ENCODE measurements at regions not wholly inside any gene's neighbourhood (a gene's known extent, or its start where the extent isn't known, plus 50 kb on each side); places are given as distances from the start of the nearest gene placed in this dataset.
A peak's percentile ranks its signal among the peaks of the same experiment; 100 is the strongest.
"Not testable (repeated sequence)": the region's sequence is repeated elsewhere in the genome, so short reads cannot be mapped to it uniquely, and the experiment has no call there.

GRCh38 chr5:152608458-152608857 is 203.4 kb upstream of the NMUR2 start:
- no peak for DNase-seq (ENCODE audit: low spot score)

DNA sequence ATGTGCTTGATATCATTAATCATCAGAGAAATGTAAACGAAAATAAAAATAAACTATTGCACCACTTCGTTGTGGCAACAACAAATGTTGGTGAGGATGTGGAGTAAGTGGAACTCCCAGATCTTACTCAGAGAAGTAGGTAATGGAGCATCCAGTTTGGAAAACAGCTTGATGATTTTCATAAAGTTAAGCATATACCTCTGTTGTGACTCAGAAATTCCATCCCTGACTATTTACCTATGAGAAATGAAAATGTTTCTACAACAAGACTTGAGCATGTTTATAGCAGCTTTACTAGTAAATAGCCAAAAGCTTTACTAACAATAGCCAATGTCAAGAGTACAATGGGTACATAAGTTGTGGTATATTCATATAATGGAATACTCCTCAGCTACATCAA is 214.7 kb upstream of the NMUR2 start:
- no peak for DNase-seq (ENCODE audit: low spot score)

DNA sequence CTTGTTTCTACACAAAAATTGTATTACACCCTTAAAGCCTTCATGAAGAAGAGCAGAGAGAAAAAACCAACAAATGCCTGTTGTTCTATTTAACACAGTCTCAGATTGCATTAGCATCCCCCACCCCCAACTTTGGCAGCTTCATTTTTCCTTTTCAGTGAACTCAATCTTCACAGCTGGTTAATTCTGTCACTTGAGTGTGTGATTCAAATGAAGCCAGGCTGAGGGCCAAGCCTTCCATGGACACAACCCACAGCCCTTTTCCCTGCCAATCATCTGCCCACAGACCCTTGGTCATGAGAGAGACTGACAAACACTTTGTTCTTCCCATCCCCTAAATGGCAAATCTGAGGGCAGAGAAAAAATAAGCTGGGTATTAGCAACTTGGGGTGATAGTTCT is 217.5 kb upstream of the NMUR2 start:
- DNase-seq (ENCODE audit: low spot score): peak; percentile 8

DNA sequence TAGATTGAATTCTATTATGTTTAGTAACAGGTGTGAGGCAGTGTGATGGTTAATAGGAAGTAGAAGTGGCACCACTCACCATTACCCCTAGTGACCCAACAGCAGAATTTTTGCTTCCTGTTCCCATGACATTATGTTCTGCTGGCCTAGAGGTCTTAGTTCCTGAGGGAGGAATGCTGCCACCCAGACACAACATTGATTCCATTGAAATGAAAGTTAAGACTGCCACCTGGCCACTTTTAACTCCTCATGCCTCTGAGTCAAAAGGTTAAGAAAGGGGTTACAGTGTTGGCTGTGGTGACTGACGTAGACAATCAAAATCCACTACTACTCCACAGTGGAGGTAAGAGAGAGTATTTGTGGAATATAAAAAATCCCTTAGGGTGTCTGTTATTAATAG is 218.9 kb upstream of the NMUR2 start:
- no peak for DNase-seq (ENCODE audit: low spot score)

- no peak for DNase-seq (ENCODE audit: low spot score)
Observed at GRCh38 chr5:152625696-152626095, 220.6 kb upstream of the NMUR2 start.

DNA sequence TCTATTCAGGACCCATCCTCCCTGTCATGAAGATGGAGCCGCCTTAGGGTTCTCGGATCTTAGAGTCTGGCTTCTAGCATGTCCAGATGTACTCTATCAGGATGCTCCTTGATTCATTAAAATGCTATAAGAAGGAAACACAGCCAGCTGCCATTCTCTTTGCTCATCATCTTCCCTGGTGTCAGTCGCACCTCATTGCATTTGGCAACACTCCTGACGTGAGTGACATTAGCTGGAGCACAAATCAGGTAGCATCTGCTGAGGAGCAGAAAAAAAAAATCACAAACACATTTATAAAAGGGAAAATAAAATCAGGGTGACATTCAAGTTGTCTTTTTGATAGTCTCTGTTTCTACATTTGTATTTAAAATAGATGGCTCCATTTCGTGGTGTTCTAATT is 226.1 kb upstream of the NMUR2 start:
- no peak for DNase-seq (ENCODE audit: low spot score)

- DNase-seq (ENCODE audit: low spot score): no peak
Observed at GRCh38 chr5:152632360-152632759, 227.3 kb upstream of the NMUR2 start.

GRCh38 chr5:152634586-152634985 is 229.5 kb upstream of the NMUR2 start:
- peak; percentile 62 for DNase-seq (ENCODE audit: low spot score)

GRCh38 chr5:152638996-152639552 is 234.0 kb upstream of the NMUR2 start:
- no peak for DNase-seq (ENCODE audit: low spot score)

- DNase-seq (ENCODE audit: low spot score): no peak
Observed at GRCh38 chr5:152641970-152642805, 237.1 kb upstream of the NMUR2 start.

DNA sequence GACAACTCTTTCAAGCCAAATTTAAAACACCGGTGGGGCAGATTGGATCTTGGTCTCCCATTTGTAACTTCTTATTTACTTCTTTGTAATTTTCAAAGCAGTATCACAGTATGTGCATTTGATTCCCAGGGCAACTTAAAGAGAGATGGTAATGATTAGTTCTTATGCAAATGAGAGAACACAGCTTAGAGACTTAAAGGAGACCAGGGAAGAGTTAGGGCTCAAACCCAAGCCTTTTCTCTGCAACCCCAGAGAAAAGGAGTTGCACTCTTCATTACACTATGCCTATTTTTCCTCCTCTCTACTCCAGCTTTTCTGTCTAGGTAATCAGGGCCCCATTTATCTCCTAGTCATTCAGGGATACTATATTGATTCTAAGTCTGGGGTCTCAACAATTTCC is 237.8 kb upstream of the NMUR2 start:
- no peak for DNase-seq (ENCODE audit: low spot score)

DNA sequence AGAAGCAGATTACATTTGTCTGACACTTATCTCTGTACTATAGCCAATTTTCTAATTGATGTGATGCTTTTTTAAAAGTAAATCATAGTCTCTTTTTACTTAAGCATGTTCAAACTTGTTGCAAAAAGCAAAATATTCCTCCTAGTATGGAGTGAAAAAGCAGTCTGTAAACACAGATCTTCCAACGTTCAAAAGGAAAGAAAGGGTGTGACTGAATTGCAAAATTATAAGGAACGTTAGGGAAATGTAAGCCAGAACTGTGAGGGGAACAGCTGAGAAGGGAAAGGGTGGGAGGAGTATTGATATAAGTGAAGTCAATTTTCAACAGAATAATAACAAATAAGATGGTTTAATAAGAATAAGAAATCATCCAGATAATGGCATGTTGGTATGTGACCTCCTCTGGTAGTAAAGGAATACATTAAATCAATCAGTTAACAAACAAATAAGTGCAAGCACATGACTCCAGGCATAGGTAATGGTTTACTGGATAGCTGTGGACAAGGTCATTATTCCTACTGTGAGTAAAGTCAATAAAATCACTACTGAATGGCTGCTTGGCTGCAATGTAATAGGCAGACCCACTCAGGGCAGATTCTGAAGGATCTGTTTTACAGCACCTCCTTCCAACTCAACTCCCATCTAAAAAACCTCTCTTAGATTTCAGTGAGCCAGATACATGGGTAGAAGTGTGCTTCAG is 239.1 kb upstream of the NMUR2 start:
- no peak for DNase-seq (ENCODE audit: low spot score)

GRCh38 chr5:152649609-152650008 is 244.5 kb upstream of the NMUR2 start:
- DNase-seq (ENCODE audit: low spot score): no peak

- DNase-seq (ENCODE audit: low spot score): no peak
Observed at GRCh38 chr5:152650413-152650812, 245.3 kb upstream of the NMUR2 start.

DNA sequence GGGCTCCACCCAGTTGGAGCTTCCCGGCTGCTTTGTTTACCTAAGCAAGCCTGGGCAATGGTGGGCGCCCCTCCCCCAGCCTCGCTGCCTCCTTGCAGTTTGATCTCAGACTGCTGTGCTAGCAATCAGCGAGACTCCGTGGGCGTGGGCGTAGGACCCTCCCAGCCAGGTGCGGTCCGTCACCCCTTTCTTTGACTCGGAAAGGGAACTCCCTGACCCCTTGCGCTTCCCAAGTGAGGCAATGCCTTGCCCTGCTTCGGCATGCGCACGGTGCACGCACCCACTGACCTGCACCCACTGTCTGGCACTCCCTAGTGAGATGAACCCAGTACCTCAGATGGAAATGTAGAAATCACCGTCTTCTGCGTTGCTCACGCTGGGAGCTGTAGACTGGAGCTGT is 254.4 kb upstream of the NMUR2 start:
- not testable (repeated sequence) for DNase-seq (ENCODE audit: low spot score)

- no peak for DNase-seq (ENCODE audit: low spot score)
Observed at GRCh38 chr5:152673601-152674000, 268.5 kb upstream of the NMUR2 start.

- DNase-seq (ENCODE audit: low spot score): no peak
Observed at GRCh38 chr5:152674403-152674802, 269.3 kb upstream of the NMUR2 start.

- peak; percentile 22 for DNase-seq (ENCODE audit: low spot score)
Observed at GRCh38 chr5:152676196-152676595, 271.1 kb upstream of the NMUR2 start.

GRCh38 chr5:152683205-152683604 is 278.1 kb upstream of the NMUR2 start:
- DNase-seq (ENCODE audit: low spot score): no peak

DNA sequence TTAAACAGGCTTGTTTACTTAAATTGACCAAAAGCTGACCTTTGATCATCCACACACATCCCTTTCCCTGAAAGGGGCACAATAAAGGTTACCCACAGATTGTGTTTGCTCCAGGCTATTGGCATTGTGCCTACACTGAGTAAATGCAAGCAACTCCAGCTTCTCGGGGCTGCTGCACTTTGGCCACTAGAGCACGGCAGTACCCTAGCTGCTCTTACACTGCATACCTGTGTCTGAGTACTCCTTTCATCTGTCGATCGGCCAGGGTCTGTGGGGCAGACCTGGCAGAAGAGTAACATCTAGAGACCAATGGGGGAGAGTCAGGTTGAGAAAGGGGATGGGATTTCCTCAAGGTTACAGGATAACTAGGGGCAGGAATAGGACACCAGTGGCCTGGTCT is 281.9 kb upstream of the NMUR2 start:
- no peak for DNase-seq (ENCODE audit: low spot score)

GRCh38 chr5:152688561-152689249 is 283.6 kb upstream of the NMUR2 start:
- DNase-seq (ENCODE audit: low spot score): peak; percentile 56

DNA sequence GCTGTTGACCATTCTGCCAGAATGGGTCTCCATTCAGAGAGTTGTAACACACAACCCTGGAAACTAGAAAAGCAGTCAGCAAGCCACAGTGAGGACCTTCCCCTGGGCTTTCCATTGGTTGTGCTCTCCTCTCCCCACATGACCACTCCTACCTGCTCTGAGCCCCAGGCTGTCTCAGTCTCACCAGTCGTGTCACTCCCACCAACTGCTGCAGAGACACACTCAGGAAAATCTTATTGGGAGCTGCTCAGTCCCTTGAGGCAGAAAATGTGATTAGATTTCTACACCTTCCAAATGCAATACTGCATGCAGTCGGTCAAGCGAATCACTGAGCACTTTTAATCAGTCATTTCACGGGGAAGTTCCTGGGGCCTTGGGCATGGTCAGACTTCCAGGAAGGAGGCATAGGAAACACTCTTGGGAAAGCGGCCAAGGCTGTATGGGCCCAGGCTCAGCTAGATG is 284.2 kb upstream of the NMUR2 start:
- DNase-seq (ENCODE audit: low spot score): no peak

- DNase-seq (ENCODE audit: low spot score): no peak
Observed at GRCh38 chr5:152694231-152694630, 289.2 kb upstream of the NMUR2 start.

Measured in putamen (tissue), 1 donor.